HG02840 (cell line): ENCODE measurements at regions not wholly inside any gene's neighbourhood (a gene's known extent, or its start where the extent isn't known, plus 50 kb on each side); places are given as distances from the start of the nearest gene placed in this dataset.
"Not testable (repeated sequence)": the region's sequence is repeated elsewhere in the genome, so short reads cannot be mapped to it uniquely, and the experiment has no call there.

Source experiments
- ATAC-seq: cut with Tn5 transposase; IDR thresholded peaks from one replicate; pipeline ENCODE4 v1.9.1; 2021; ENCODE audit warnings: mild to moderate bottlenecking, moderate library complexity, moderate number of reproducible peaks; ENCODE audit not compliant: unreplicated experiment, low FRiP score

DNA sequence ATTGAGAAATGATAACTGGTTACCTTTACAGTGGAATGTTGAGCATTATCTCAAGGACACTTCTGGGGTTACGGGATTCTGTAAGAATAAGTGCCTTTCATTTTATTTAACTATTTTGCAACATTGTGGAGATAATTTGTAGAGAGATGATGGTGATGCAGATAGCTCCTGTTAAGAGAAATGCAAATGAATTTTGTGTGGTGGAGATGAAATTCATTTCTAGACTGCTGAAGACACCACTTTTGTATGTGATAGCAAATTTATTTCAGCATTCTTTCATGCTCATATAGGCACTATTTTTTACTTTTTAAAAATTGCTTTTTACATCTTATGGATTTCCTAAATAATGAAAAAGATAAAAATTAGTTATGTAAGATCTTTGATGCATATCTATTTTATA lies 463.3 kb upstream of the CBLB start:
- ATAC-seq, result no peak

DNA sequence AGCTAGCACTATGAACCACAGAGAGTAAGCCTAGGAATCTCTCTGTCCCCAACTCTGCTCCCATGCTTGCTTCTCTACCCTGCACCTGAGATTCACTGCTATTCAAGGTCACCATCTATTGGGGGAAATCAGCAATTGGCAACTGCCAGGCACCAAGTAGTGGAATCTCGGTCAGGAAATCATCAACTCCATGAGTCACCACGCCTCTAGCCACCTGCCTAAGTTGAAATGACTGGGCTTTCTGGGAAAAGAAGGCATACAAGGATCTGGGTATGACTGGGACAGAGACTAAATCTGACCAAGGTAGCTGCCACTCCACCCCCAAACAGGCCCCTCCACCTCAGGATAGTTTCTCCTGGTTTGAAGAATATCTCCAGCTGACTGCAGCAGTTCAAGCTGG lies 464.1 kb upstream of the CBLB start:
- peak; percentile 49 for ATAC-seq

GRCh38 chr3:106333911-106334618 lies 465.3 kb upstream of the CBLB start:
- peak; percentile 43 for ATAC-seq

GRCh38 chr3:106336619-106337018 lies 467.8 kb upstream of the CBLB start:
- no peak for ATAC-seq

DNA sequence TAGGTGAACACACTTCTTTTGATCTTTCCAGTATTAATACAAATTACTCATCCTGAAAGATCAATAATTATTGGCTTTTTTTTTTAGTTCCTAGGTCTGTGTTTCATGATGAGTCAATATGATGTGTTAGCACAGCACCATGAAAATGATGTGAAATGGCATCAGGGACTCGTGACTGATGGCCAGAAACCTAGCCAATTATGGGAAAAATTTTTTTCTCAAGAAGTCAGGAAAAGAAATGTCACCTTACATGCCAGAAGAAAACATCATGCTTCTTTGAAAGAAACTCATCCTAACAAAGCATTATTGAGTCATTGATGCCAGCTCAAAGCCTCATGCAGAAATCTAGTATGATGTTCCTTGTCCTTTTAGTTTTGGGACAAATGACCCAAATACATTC lies 468.3 kb upstream of the CBLB start:
- ATAC-seq, result no peak

DNA sequence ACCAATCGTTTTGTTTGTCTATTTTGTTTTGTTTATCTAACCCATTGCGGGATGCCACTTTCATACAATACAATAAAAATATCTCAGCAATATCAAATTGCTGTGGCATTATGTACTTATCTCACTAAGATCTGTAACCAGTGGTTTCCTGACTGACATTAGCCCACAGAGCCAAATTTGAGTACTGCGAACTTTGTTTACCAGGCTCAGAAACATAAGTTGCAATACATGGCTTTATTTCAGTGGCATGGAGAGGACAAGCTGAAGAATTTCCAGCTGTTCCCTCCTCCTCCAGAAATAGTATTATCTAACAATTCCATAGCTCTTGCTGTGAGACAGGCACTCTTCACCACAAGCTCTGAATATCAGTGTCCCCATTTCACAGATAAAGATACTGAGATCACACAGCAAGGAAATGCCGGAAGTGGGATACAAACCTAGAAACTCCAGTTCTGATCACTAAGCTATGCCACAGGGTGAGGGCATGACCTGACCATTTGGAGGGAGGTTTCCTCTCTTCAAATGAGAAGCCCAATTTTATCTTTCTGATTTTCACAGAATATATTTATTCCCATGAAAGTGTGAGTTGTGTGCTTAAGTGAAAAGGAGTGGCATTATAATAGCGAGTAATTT lies 469.9 kb upstream of the CBLB start:
- ATAC-seq, result no peak

GRCh38 chr3:106339551-106339950 lies 470.7 kb upstream of the CBLB start:
- no peak for ATAC-seq

GRCh38 chr3:106341087-106341486 lies 472.3 kb upstream of the CBLB start:
- no peak for ATAC-seq

DNA sequence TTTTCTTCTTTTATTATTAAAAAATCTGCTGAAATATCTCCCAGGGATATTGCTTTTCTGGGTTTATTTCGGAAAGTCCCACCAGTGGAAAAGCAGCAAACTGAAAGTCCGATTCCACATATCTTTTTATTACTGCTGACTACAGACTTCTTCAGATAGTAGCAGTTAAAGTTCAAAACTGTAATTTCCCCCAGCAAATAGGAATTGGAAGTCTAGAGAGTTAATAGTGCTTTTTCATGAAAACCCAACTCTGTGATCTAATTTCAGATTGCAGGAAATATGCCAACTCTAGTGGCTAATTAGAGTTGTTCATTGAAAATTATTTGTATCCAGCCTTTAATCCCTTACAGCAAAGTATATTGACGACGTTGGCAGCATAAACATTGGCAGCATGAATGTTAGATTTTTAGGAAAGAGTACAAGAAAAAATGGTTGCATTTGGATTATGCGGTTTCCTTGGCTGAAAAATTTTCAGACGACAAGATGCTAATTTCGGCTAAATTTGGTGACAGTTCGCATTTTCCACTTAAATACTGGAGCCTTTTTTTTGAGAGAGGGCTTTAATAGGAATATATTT lies 472.9 kb upstream of the CBLB start:
- no peak for ATAC-seq

DNA sequence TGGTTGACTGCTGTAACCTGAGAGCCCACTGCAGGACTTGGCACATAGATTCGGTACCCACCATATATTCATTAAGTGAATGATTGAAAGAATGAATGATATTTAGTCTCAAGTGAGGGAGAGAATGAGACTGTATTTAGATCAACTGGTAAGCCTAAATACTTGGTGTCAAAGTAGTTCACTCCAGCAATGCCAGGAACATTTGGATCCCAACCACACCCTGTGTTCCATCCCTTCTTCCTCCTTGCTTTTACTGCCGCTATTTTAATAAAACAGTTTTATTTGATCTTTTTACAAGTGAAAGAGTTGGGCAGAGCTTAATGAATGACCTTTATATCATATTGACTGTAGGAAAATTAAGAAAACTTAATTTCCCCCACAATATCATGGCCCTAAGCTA lies 473.6 kb upstream of the CBLB start:
- ATAC-seq, result no peak

- no peak for ATAC-seq
These were observed 475.0 kb upstream of the CBLB start for GRCh38 chr3:106343811-106344210.

- no peak for ATAC-seq
These were observed 476.7 kb upstream of the CBLB start for GRCh38 chr3:106345353-106346027.

GRCh38 chr3:106347350-106347749 lies 478.5 kb upstream of the CBLB start:
- no peak for ATAC-seq

- ATAC-seq, result no peak
These were observed 479.4 kb upstream of the CBLB start for GRCh38 chr3:106348139-106348690.

DNA sequence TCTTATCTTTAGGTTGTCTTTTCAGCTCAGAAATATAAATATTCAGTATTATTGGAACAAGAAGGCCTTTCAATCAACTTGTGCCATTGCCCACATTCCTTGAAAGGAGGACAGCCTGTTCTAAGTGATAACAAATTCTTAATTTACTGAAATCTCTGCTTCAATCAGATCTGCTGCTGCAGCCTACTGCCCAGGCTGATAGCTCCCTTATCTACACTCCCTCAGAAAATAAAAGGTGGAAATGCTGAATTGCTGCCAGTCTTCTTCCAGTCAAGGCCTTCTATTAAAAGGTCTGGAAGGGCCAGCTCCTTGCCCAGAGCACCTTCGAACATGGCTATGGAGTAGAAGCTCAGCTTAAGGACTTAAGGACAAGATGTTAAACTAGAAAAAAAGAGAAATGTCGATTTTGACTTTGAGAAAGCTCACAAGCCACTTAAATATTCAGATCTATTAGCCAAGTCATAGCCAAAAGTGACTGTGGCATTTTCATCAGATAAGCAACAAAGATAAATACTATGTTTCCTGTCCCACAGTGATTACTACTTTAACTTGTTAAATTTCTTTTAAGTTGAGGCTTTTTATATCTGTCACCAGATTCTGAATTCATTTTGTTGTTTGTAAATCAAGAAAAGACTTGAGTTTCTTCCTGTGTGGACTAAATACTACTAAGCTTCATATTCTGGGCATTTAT lies 480.5 kb upstream of the CBLB start:
- no peak for ATAC-seq

DNA sequence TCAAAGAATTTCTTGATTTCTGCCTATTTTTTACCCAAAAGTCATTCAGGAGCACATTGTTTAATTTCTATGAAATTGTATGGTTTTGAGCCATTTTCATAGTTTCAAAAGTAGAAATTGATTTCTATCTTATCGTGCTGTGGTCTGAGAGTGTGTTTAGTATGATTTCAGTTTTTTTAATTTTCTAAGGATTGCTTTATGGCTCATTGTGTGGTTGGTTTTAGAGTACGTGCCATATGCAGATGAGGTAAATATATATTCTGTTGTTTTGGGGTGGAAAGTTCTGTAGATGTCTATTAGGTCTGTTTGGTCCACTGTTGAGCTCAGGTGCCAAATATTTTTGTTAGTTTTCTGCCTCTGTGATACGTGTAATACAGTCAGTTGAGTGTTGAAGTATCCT lies 487.1 kb upstream of the CBLB start:
- no peak for ATAC-seq

DNA sequence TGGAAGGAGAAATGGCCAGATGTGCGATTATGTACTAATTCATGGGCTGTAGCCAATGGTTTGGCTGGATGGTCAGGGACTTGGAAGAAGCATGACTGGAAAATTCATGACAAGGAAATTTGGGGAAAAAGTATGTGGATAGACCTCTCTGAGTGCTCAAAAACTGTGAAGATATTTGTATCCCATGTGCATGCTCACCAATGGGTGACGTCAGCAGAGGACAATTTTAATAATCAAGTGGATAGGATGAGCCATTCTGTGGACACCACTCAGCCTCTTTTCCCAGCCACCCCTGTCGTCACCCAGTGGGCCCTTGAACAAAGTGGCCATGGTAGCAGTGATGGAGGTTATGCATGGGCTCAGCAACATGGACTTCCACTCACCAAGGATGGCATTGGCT lies 490.9 kb upstream of the CBLB start:
- no peak for ATAC-seq

- not testable (repeated sequence) for ATAC-seq
These were observed 492.1 kb upstream of the CBLB start for GRCh38 chr3:106360901-106361300.

DNA sequence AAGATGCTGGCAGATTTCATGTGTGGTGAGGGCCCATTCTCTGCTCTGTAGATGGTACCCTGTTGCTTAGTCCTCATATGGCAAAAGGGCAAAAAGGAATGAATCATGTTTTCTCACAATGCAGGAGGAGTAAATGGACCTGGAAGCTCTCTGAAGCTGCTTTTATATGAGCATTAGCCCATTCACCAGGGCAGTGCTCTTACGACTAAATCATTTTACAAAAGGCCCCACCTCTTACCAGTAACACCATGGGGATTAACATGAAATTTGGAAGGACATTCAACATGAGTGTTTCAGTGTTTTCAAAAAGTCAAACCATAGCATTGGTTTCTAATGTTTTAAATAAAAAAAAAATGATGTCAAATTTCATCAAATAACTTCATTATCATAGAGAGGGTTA lies 495.7 kb upstream of the CBLB start:
- no peak for ATAC-seq

GRCh38 chr3:106365061-106365691 lies 496.4 kb upstream of the CBLB start:
- no peak for ATAC-seq
